Activated CD4-positive, alpha-beta T cell treated with anti-CD3 and anti-CD28 coated beads for 1 hour (primary cell): ENCODE measurements at regions not wholly inside any gene's neighbourhood (a gene's known extent, or its start where the extent isn't known, plus 50 kb on each side); places are given as distances from the start of the nearest gene placed in this dataset.

Experiments
- DNase-seq: peaks from one replicate; pipeline ENCODE4 v3.0.0-alpha.2; 2020

GRCh38 chr12:92029902-92030586 lies 115.6 kb downstream of the BTG1 start:
- no peak for DNase-seq

GRCh38 chr12:92029136-92029535 lies 116.5 kb downstream of the BTG1 start:
- DNase-seq, result no peak

GRCh38 chr12:92028441-92028709 lies 117.3 kb downstream of the BTG1 start:
- DNase-seq, result no peak

GRCh38 chr12:92027701-92028440 lies 117.8 kb downstream of the BTG1 start:
- no peak for DNase-seq

DNA sequence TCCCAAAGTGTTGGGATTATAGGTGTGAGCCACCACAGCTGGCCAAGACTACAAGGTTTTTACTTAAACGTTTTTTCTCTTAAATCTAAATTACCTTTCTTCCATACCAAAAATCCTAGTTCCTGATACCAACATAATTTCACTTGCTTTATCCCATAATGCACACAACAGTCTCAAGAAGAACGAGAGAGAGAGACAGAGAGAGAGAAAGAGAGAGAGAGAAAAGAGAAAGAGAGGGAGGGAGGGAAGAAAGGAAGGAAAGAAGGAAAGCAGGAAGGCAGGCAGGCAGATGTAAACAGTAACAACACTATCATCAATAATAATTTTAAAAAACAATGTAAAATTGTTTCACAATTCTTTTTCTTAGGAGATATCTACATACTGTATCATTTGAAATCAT lies 118.4 kb downstream of the BTG1 start:
- no peak for DNase-seq

GRCh38 chr12:92025462-92026207 lies 120.0 kb downstream of the BTG1 start:
- DNase-seq, result no peak

GRCh38 chr12:92022093-92022492 lies 123.6 kb downstream of the BTG1 start:
- DNase-seq, result no peak

DNA sequence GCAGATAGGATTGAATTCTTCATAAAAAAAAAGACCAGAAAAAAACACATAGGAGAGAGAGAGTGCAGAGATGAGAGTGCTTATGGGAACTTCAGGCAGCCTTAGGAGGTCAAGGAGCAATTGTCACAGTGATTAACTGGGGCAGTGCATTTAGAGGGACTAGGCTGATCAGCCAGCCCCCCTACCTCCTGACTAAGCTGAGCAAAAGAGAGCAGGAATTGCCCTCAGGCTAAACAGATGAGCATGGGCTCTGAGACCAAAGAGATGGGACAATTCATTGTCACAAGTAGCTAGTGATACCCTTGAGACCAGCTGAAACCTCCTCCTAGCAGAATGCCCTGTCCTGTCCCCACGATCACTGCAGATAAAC lies 124.0 kb downstream of the BTG1 start:
- no peak for DNase-seq

DNA sequence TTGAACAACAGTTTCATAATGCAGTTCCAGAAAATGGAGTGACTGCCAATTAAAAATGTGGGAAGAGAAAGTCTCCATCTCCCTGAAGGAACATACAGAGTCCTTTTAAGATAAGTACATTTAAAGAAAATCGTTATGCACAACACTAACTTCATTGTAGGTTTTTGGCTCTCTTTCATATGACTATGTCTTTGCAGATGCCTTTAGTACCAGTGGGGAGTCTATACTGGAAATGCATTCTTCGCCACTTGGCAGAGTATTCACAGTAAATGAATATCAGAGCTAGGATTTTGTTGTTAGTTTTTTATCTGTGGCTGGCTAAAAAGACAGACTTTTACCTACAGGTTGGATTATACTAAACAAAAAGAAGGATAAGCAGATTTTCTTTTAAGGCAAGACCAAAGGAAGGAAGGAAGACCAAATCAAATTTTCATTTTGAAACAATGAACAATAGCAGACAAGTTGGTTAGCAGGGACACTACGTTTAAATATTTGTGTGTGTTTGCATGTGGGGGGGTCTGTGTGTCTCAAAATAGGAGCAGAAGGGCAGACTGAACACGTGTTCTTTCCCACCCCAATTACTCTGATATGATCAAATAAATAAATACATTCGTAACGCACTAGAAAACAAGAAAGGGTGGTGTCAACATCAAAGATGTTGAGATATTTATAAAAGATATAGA lies 124.5 kb downstream of the BTG1 start:
- DNase-seq, result no peak

- no peak for DNase-seq
Observed at GRCh38 chr12:92019491-92020277, 126.0 kb downstream of the BTG1 start.

DNA sequence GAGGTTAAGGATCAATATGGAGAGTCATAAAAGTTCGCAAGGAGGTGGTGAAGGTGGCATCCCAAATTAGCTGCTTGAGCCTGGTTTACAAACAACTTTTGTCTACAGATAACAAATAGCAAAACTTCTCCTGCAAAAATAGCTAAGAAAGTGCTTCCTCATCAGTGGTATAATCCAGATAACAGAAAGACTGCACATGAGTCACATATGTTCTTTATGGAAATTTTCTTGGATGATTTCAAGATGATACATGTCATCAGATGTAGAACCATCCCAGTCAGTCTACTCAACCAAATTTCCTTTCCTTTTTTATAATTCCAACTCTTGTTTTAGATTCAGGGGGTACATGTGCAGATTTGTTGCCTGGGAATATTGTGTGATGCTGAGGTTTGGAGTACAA lies 133.0 kb downstream of the BTG1 start:
- DNase-seq, result no peak

GRCh38 chr12:92010853-92011701 lies 134.6 kb downstream of the BTG1 start:
- DNase-seq, result no peak

- no peak for DNase-seq
Observed at GRCh38 chr12:92010368-92010767, 135.3 kb downstream of the BTG1 start.

DNA sequence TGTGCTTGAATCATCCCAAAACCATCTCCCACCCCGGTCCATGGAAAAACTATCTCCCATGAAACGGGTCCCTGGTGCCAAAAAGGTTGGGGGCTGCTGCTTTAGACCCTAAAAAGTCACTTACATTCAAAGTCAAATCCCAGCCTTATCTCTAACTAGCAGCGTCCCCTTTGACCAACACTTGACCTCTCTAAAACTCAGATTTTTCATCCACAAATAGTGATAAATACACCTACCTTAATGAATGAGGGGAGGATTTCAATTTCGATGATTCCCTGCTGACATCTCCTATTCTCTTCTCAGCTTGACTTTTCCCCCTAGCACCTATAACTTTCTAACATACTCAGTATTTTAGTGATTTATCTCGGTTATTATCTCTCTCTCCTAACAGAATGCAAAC lies 137.3 kb downstream of the BTG1 start:
- DNase-seq, result no peak

GRCh38 chr12:92007787-92008186 lies 137.9 kb downstream of the BTG1 start:
- no peak for DNase-seq

- DNase-seq, result no peak
Observed at GRCh38 chr12:92003701-92004100, 141.9 kb downstream of the BTG1 start.

- no peak for DNase-seq
Observed at GRCh38 chr12:92002673-92003382, 142.8 kb downstream of the BTG1 start.

- DNase-seq, result no peak
Observed at GRCh38 chr12:92002195-92002649, 143.4 kb downstream of the BTG1 start.

DNA sequence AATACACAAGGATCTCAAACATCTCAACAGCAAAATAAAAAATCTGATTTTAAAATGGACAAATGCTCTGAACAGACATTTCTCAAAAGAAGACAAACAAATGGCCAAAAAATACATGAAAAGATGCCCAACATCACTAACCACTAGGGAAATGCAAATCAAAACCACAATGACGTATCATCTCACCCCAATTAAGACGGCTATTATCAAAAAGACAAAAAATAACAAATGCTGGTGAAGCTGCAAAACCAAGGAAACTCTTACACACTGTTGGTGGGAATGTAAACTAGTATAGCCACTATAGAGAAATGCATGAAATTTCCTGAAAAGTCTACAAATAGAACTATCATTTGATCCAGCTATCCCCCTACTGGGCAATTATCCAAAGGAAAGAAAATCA lies 145.0 kb downstream of the BTG1 start:
- DNase-seq, result no peak

DNA sequence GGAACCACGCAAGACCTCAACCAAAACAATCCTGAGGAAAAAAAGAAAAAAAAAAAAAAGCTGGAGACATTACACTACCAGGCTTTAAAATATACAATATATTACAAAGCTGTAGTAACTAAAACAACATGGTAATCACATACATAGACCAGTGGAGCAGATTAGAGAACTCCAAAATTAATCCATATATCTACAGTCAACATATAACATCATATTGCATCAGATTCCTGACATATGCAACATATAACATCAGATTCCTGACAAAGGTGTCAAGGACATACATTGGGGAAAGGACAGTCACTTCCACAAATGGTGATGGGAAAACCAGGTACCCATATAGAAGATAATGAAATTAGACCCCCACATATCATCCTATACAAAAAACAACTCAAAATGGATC lies 145.8 kb downstream of the BTG1 start:
- no peak for DNase-seq

- no peak for DNase-seq
Observed at GRCh38 chr12:91998316-91998715, 147.3 kb downstream of the BTG1 start.
